Loucy (cell line): ENCODE measurements at regions not wholly inside any gene's neighbourhood (a gene's known extent, or its start where the extent isn't known, plus 50 kb on each side); places are given as distances from the start of the nearest gene placed in this dataset.

Experiments used
- H2AFZ ChIP-seq: fragments of 200-600 bp; sonication (generic); 2 replicates; pipeline ENCODE4 v1.6.0; 2016; ENCODE audit warnings: antibody characterized with exemption, mild to moderate bottlenecking, low read length, moderate library complexity
- H3F3A ChIP-seq: fragments of 200-600 bp; 2 replicates; pipeline ENCODE4 v1.6.0; 2016; ENCODE audit warnings: antibody characterized with exemption, low read depth, mild to moderate bottlenecking
- H3K27me3 ChIP-seq: fragments of 200-600 bp; sonication (generic); 2 replicates; pipeline ENCODE4 v1.6.1; 2014; ENCODE audit warnings: low read length, mild to moderate bottlenecking; ENCODE audit not compliant: insufficient read depth, poor library complexity, severe bottlenecking
- H3K36me3 ChIP-seq: fragments of 200-600 bp; sonication (generic); 2 replicates; pipeline ENCODE4 v1.6.1; 2016; ENCODE audit warnings: low read length; ENCODE audit not compliant: insufficient read depth
- H3K4me1 ChIP-seq: fragments of 200-600 bp; sonication (generic); 2 replicates; pipeline ENCODE4 v1.5.1; 2014; ENCODE audit warnings: low read length, mild to moderate bottlenecking; ENCODE audit not compliant: insufficient read depth, poor library complexity, severe bottlenecking
- H3K4me2 ChIP-seq: fragments of 200-600 bp; sonication (generic); 2 replicates; pipeline ENCODE4 v1.6.0; 2014; ENCODE audit warnings: antibody characterized with exemption, low read length, low read depth, mild to moderate bottlenecking; ENCODE audit not compliant: poor library complexity, severe bottlenecking
- H3K4me3 ChIP-seq: fragments of 200-600 bp; sonication (generic); 2 replicates; pipeline ENCODE4 v1.5.1; 2014; ENCODE audit warnings: low read length, mild to moderate bottlenecking, mixed read lengths; ENCODE audit not compliant: poor library complexity, severe bottlenecking
- H3K79me2 ChIP-seq: fragments of 200-600 bp; sonication (generic); 2 replicates; pipeline ENCODE4 v1.6.1; 2014; ENCODE audit warnings: low read length; ENCODE audit not compliant: insufficient read depth
- H3K9ac ChIP-seq: fragments of 200-600 bp; sonication (generic); 2 replicates; pipeline ENCODE4 v1.6.0; 2014; ENCODE audit warnings: mild to moderate bottlenecking, low read depth, low read length, moderate library complexity; ENCODE audit not compliant: poor library complexity, severe bottlenecking
- H3K9me2 ChIP-seq: fragments of 200-600 bp; sonication (generic); replicated peaks from 2 replicates; pipeline ENCODE4 v1.6.1; 2016; ENCODE audit warnings: low read depth, low read length, mixed read lengths
- H3K9me3 ChIP-seq: fragments of 200-600 bp; sonication (generic); 2 replicates; pipeline ENCODE4 v1.6.1; 2014; ENCODE audit warnings: mild to moderate bottlenecking, antibody characterized with exemption, low read length, low read depth; ENCODE audit not compliant: insufficient read depth
- H4K20me1 ChIP-seq: fragments of 200-600 bp; sonication (generic); 2 replicates; pipeline ENCODE4 v1.6.0; 2014; ENCODE audit warnings: antibody characterized with exemption, low read length, mild to moderate bottlenecking; ENCODE audit not compliant: insufficient read depth, poor library complexity, severe bottlenecking
- CTCF ChIP-seq: fragments of 200-600 bp; sonication (generic); conservative IDR thresholded peaks from 2 replicates; pipeline ENCODE4 v1.5.1; 2014; ENCODE audit warnings: mild to moderate bottlenecking, antibody characterized with exemption, low read length
- EZH2phosphoT487 ChIP-seq: fragments of 200-600 bp; IDR thresholded peaks from 2 replicates; pipeline ENCODE4 v1.6.1; 2018; ENCODE audit warnings: antibody characterized with exemption, mild to moderate bottlenecking, moderate library complexity, borderline replicate concordance

- H3K27me3 ChIP-seq = no peaks in the 10 kb centered on the region
- TF ChIP-seq EZH2phosphoT487 (no peak), CTCF (no peak)
Measured at GRCh38 chr13:33717775-33718174, 100.2 kb upstream of the RFC3 start.

GRCh38 chr13:33721724-33722123, 96.2 kb upstream of the RFC3 start:
- 0 out of 2 replicates have a peak overlapping the region, but pooled peaks have one; percentile 1 for H2AFZ ChIP-seq
- H3K4me2 ChIP-seq = no peak overlapping the region
- H3K9ac ChIP-seq = no peak overlapping the region
- H3K27me3 ChIP-seq = no peaks in the 10 kb centered on the region
- no peak for TF ChIP-seq EZH2phosphoT487
- TF ChIP-seq CTCF = no peak
- H3K4me1 ChIP-seq = peaks cover 6% of the 10 kb centered on the region
- H3K79me2 ChIP-seq = no peaks in the 10 kb centered on the region
- H3K9me2 ChIP-seq = no peaks in the 10 kb centered on the region
- no peak overlapping the region for H3K4me3 ChIP-seq
- no peaks in the 10 kb centered on the region for H3K36me3 ChIP-seq
- no peaks in the 10 kb centered on the region for H3F3A ChIP-seq
- no peaks in the 10 kb centered on the region for H4K20me1 ChIP-seq
- no peaks in the 10 kb centered on the region for H3K9me3 ChIP-seq

More at GRCh38 chr13:33717775-33718174, 100.2 kb upstream of the RFC3 start:
- no peak overlapping the region for H3K4me2 ChIP-seq
- H3K4me1 ChIP-seq = peaks cover 2% of the 10 kb centered on the region
- H3K9me2 ChIP-seq = no peaks in the 10 kb centered on the region
- H2AFZ ChIP-seq = no peak overlapping the region
- no peak overlapping the region for H3K4me3 ChIP-seq
- no peaks in the 10 kb centered on the region for H3F3A ChIP-seq
- no peaks in the 10 kb centered on the region for H3K36me3 ChIP-seq
- no peaks in the 10 kb centered on the region for H3K9me3 ChIP-seq
- H3K79me2 ChIP-seq = no peaks in the 10 kb centered on the region
- no peaks in the 10 kb centered on the region for H4K20me1 ChIP-seq
- no peak overlapping the region for H3K9ac ChIP-seq

- Histone ChIP-seq H2AFZ (peak overlapping the region; percentile 67; the same call in 1 of the 2 replicates), H3K9ac (no peak overlapping the region), H3K4me2 (peak overlapping the region; percentile 38)
Measured at GRCh38 chr13:33722216-33722915, 95.6 kb upstream of the RFC3 start.

More at GRCh38 chr13:33722216-33722915, 95.6 kb upstream of the RFC3 start:
- H3F3A ChIP-seq = no peaks in the 10 kb centered on the region
- H3K4me3 ChIP-seq = peak overlapping the region; percentile 7
- peaks cover 6% of the 10 kb centered on the region for H3K4me1 ChIP-seq
- no peaks in the 10 kb centered on the region for H3K27me3 ChIP-seq
- H3K36me3 ChIP-seq = no peaks in the 10 kb centered on the region
- H3K79me2 ChIP-seq = no peaks in the 10 kb centered on the region
- H3K9me2 ChIP-seq = no peaks in the 10 kb centered on the region
- TF ChIP-seq EZH2phosphoT487 (no peak), CTCF (no peak)
- H3K9me3 ChIP-seq = no peaks in the 10 kb centered on the region
- H4K20me1 ChIP-seq = no peaks in the 10 kb centered on the region
